Adipocyte (in vitro differentiated cells): ENCODE measurements at regions not wholly inside any gene's neighbourhood (a gene's known extent, or its start where the extent isn't known, plus 50 kb on each side); places are given as distances from the start of the nearest gene placed in this dataset.

ENCODE experiments used
- DNase-seq: peaks from one replicate; pipeline ENCODE4 v3.0.0-alpha.2; 2015; ENCODE audit warnings: low read depth
- H3K27me3 ChIP-seq: replicated peaks from 2 replicates; pipeline ENCODE4 v1.7.0; 2013; ENCODE audit warnings: mild to moderate bottlenecking, low read length, moderate library complexity; ENCODE audit not compliant: control insufficient read depth, insufficient read depth
- H3K36me3 ChIP-seq: 2 replicates; pipeline ENCODE4 v1.7.0; 2013; ENCODE audit warnings: low read length, mild to moderate bottlenecking, moderate library complexity; ENCODE audit not compliant: control insufficient read depth, insufficient read depth, severe bottlenecking
- H3K4me1 ChIP-seq: 2 replicates; pipeline ENCODE4 v1.7.0; 2013; ENCODE audit warnings: mild to moderate bottlenecking, low read length, moderate library complexity; ENCODE audit not compliant: control insufficient read depth, insufficient read depth
- H3K4me3 ChIP-seq: 2 replicates; pipeline ENCODE4 v1.7.0; 2013; ENCODE audit warnings: mild to moderate bottlenecking, low read length, moderate library complexity
- H3K9ac ChIP-seq: 2 replicates; pipeline ENCODE4 v1.7.0; 2013; ENCODE audit warnings: mild to moderate bottlenecking, low read length, moderate library complexity
- H3K9me3 ChIP-seq: 2 replicates; pipeline ENCODE4 v1.7.0; 2013; ENCODE audit warnings: mild to moderate bottlenecking, low read length, moderate library complexity; ENCODE audit not compliant: control insufficient read depth

- H3K36me3 ChIP-seq: no peaks in the 10 kb centered on the region
- no peaks in the 10 kb centered on the region for H3K9me3 ChIP-seq
- no peak overlapping the region for H3K9ac ChIP-seq
- no peak overlapping the region for H3K4me3 ChIP-seq
- no peak for DNase-seq
- peaks cover 2% of the 10 kb centered on the region for H3K4me1 ChIP-seq
- peaks cover 33% of the 10 kb centered on the region for H3K27me3 ChIP-seq
Measured at GRCh38 chr22:49102367-49102766, 725.3 kb downstream of the BRD1 start.

- Histone ChIP-seq H3K4me1 (peaks cover 2% of the 10 kb centered on the region), H3K9me3 (no peaks in the 10 kb centered on the region), H3K36me3 (no peaks in the 10 kb centered on the region), H3K9ac (no peak overlapping the region), H3K27me3 (peaks cover 28% of the 10 kb centered on the region), H3K4me3 (no peak overlapping the region)
- no peak for DNase-seq
Measured at GRCh38 chr22:49101873-49102272, 725.8 kb downstream of the BRD1 start.

GRCh38 chr22:49101225-49101624 lies 726.4 kb downstream of the BRD1 start:
- Histone ChIP-seq H3K9me3 (no peaks in the 10 kb centered on the region), H3K27me3 (peaks cover 27% of the 10 kb centered on the region), H3K4me3 (no peak overlapping the region), H3K4me1 (peaks cover 2% of the 10 kb centered on the region), H3K9ac (no peak overlapping the region), H3K36me3 (no peaks in the 10 kb centered on the region)
- no peak for DNase-seq

GRCh38 chr22:49100773-49101172 lies 726.9 kb downstream of the BRD1 start:
- no peak for DNase-seq
- Histone ChIP-seq H3K27me3 (peaks cover 26% of the 10 kb centered on the region), H3K9me3 (no peaks in the 10 kb centered on the region), H3K4me3 (no peak overlapping the region), H3K36me3 (no peaks in the 10 kb centered on the region), H3K9ac (no peak overlapping the region), H3K4me1 (peaks cover 2% of the 10 kb centered on the region)

- no peaks in the 10 kb centered on the region for H3K36me3 ChIP-seq
- peaks cover 2% of the 10 kb centered on the region for H3K4me1 ChIP-seq
- H3K9me3 ChIP-seq: no peaks in the 10 kb centered on the region
- DNase-seq: no peak
- no peak overlapping the region for H3K9ac ChIP-seq
- peaks cover 22% of the 10 kb centered on the region for H3K27me3 ChIP-seq
- no peak overlapping the region for H3K4me3 ChIP-seq
Measured at GRCh38 chr22:49100316-49100715, 727.4 kb downstream of the BRD1 start.

GRCh38 chr22:49099496-49100124 lies 728.1 kb downstream of the BRD1 start:
- Histone ChIP-seq H3K9me3 (no peaks in the 10 kb centered on the region), H3K36me3 (no peaks in the 10 kb centered on the region), H3K27me3 (peaks cover 21% of the 10 kb centered on the region), H3K4me3 (no peak overlapping the region), H3K4me1 (peaks cover 2% of the 10 kb centered on the region), H3K9ac (no peak overlapping the region)
- DNase-seq: no peak

GRCh38 chr22:49099089-49099488 lies 728.6 kb downstream of the BRD1 start:
- no peaks in the 10 kb centered on the region for H3K9me3 ChIP-seq
- H3K9ac ChIP-seq: no peak overlapping the region
- H3K36me3 ChIP-seq: no peaks in the 10 kb centered on the region
- peaks cover 16% of the 10 kb centered on the region for H3K27me3 ChIP-seq
- no peak overlapping the region for H3K4me3 ChIP-seq
- no peak for DNase-seq
- peaks cover 2% of the 10 kb centered on the region for H3K4me1 ChIP-seq

- Histone ChIP-seq H3K9ac (no peak overlapping the region), H3K4me3 (no peak overlapping the region), H3K9me3 (no peaks in the 10 kb centered on the region), H3K36me3 (no peaks in the 10 kb centered on the region), H3K27me3 (peaks cover 14% of the 10 kb centered on the region), H3K4me1 (peaks cover 2% of the 10 kb centered on the region)
- DNase-seq: no peak
Measured at GRCh38 chr22:49097966-49098365, 729.7 kb downstream of the BRD1 start.

GRCh38 chr22:49097171-49097925 lies 730.3 kb downstream of the BRD1 start:
- H3K9me3 ChIP-seq: no peaks in the 10 kb centered on the region
- H3K4me1 ChIP-seq: peaks cover 2% of the 10 kb centered on the region
- no peak overlapping the region for H3K4me3 ChIP-seq
- DNase-seq: no peak
- H3K27me3 ChIP-seq: peaks cover 20% of the 10 kb centered on the region
- H3K36me3 ChIP-seq: no peaks in the 10 kb centered on the region
- H3K9ac ChIP-seq: no peak overlapping the region

GRCh38 chr22:49096476-49096875 lies 731.2 kb downstream of the BRD1 start:
- no peak for DNase-seq
- no peaks in the 10 kb centered on the region for H3K36me3 ChIP-seq
- H3K9me3 ChIP-seq: no peaks in the 10 kb centered on the region
- no peak overlapping the region for H3K9ac ChIP-seq
- H3K4me1 ChIP-seq: peaks cover 2% of the 10 kb centered on the region
- no peak overlapping the region for H3K4me3 ChIP-seq
- peaks cover 20% of the 10 kb centered on the region for H3K27me3 ChIP-seq

GRCh38 chr22:49095366-49095765 lies 732.3 kb downstream of the BRD1 start:
- peaks cover 2% of the 10 kb centered on the region for H3K4me1 ChIP-seq
- H3K9me3 ChIP-seq: no peaks in the 10 kb centered on the region
- DNase-seq: no peak
- no peak overlapping the region for H3K9ac ChIP-seq
- no peaks in the 10 kb centered on the region for H3K36me3 ChIP-seq
- peaks cover 14% of the 10 kb centered on the region for H3K27me3 ChIP-seq
- no peak overlapping the region for H3K4me3 ChIP-seq
